Stimulated activated CD4-positive, alpha-beta T cell treated with anti-CD3 and anti-CD28 coated beads, Interleukin-1b, Interleukin-23, amount 100 ng/mL, for 24 hours (primary cell): ENCODE measurements at regions not wholly inside any gene's neighbourhood (a gene's known extent, or its start where the extent isn't known, plus 50 kb on each side); places are given as distances from the start of the nearest gene placed in this dataset.

ENCODE experiments used
- DNase-seq, 4 experiments: peaks; one replicate each; pipeline ENCODE4 v3.0.0-alpha.2; 2020; ENCODE audit warnings: low read depth in 4 of 4, low spot score in 1 of 4

- DNase-seq: no peak
Observed at GRCh38 chr16:7185165-7185564, 147.5 kb upstream of the RBFOX1 start.

- DNase-seq: no peak
Observed at GRCh38 chr16:7183768-7184167, 148.9 kb upstream of the RBFOX1 start.

GRCh38 chr16:7182510-7183109, 150.0 kb upstream of the RBFOX1 start:
- DNase-seq: no peak

GRCh38 chr16:7177875-7178274, 154.8 kb upstream of the RBFOX1 start:
- no peak for DNase-seq

GRCh38 chr16:7171151-7171550, 161.5 kb upstream of the RBFOX1 start:
- DNase-seq: no peak

GRCh38 chr16:7167626-7168025, 165.0 kb upstream of the RBFOX1 start:
- no peak for DNase-seq

GRCh38 chr16:7161891-7162290, 170.8 kb upstream of the RBFOX1 start:
- no peak for DNase-seq

- no peak for DNase-seq
Observed at GRCh38 chr16:7160093-7160492, 172.6 kb upstream of the RBFOX1 start.

- no peak for DNase-seq
Observed at GRCh38 chr16:7158481-7158880, 174.2 kb upstream of the RBFOX1 start.

GRCh38 chr16:7150230-7150629, 182.4 kb upstream of the RBFOX1 start:
- no peak for DNase-seq

GRCh38 chr16:7148606-7149005, 184.0 kb upstream of the RBFOX1 start:
- no peak for DNase-seq

GRCh38 chr16:7140899-7141298, 191.7 kb upstream of the RBFOX1 start:
- DNase-seq: no peak

- no peak for DNase-seq
Observed at GRCh38 chr16:7137560-7138330, 194.9 kb upstream of the RBFOX1 start.

GRCh38 chr16:7132465-7132864, 200.2 kb upstream of the RBFOX1 start:
- DNase-seq: no peak

- DNase-seq: no peak
Observed at GRCh38 chr16:7124701-7125100, 207.9 kb upstream of the RBFOX1 start.

GRCh38 chr16:7124242-7124641, 208.4 kb upstream of the RBFOX1 start:
- no peak for DNase-seq

- DNase-seq: no peak
Observed at GRCh38 chr16:7116734-7117133, 215.9 kb upstream of the RBFOX1 start.

GRCh38 chr16:7115898-7116297, 216.7 kb upstream of the RBFOX1 start:
- DNase-seq: no peak

- no peak for DNase-seq
Observed at GRCh38 chr16:7113949-7114348, 218.7 kb upstream of the RBFOX1 start.

GRCh38 chr16:7113395-7113794, 219.2 kb upstream of the RBFOX1 start:
- DNase-seq: no peak

- no peak for DNase-seq
Observed at GRCh38 chr16:7111265-7111664, 221.4 kb upstream of the RBFOX1 start.

- no peak for DNase-seq
Observed at GRCh38 chr16:7107436-7107835, 225.2 kb upstream of the RBFOX1 start.

- no peak for DNase-seq
Observed at GRCh38 chr16:7103056-7103455, 229.6 kb upstream of the RBFOX1 start.
